ENCODE measurements at regions not wholly inside any gene's neighbourhood (a gene's known extent, or its start where the extent isn't known, plus 50 kb on each side); places are given as distances from the start of the nearest gene placed in this dataset.

DNA sequence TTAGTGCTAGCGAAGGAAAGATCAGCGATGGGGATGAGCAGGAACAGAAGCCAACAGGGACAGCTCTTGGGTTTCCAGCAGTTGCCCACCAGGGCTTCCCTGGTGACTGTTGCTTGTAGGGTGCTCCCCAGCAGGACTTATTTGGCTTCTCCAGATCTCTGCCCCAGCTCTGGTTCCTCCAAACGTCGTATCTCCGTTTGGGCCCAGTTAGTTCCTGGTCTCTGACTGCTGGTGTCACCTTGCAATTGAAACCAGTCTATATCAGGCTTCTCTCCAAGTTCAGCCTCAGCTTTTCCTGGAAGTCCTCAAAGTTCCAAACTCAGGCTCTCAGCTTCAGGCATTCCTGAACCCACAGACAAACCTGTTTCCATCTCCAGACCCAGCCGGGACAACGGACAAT lies 70.8 kb upstream of the NXT1 start:
- Histone ChIP-seq H3K9me1 (ENCODE audit: control insufficient read depth, extremely low read depth, insufficient read depth, low read length) (no peaks in the 10 kb centered on the region), H3K79me2 (ENCODE audit: control insufficient read depth, insufficient read depth, low read length) (no peaks in the 10 kb centered on the region), H3K36me3 (ENCODE audit: control insufficient read depth in 2 of 2, extremely low read depth in 1 of 2, insufficient read depth in 2 of 2, low read length in 2 of 2) (no peaks in the 10 kb centered on the region), H4K20me1 (ENCODE audit: control insufficient read depth, extremely low read depth, insufficient read depth, low read length) (no peaks in the 10 kb centered on the region), H3K4me3 (ENCODE audit: control insufficient read depth in 2 of 3, extremely low read depth in 1 of 3, insufficient read depth in 2 of 3, low read depth in 1 of 3, low read length in 3 of 3) (no peak overlapping the region), H3K9me3 (ENCODE audit: control insufficient read depth, low read depth, low read length) (no peaks in the 10 kb centered on the region), H3K27me3 (ENCODE audit: control insufficient read depth, extremely low read depth, insufficient read depth, low read length) (no peaks in the 10 kb centered on the region), H3K4me1 (ENCODE audit: control insufficient read depth, extremely low read depth, insufficient read depth, low read length) (no peaks in the 10 kb centered on the region), H3K4me2 (ENCODE audit: control insufficient read depth, extremely low read depth, insufficient read depth, low read depth, low read length) (no peak overlapping the region), H2AFZ (ENCODE audit: control insufficient read depth, low read length) (no peak overlapping the region), H3K27ac (ENCODE audit: control insufficient read depth, insufficient read depth, low read length) (no peak overlapping the region), H3K9ac (ENCODE audit: control insufficient read depth, extremely low read depth, insufficient read depth, low read length) (no peak overlapping the region)
- dilution Hi-C loops (cut with MboI; ENCODE audit: extremely low pct_ligation_motif_present, low sequenced_read_pairs) = no loop called here
- DNase-seq (ENCODE audit: low read depth, low spot score) (no peak), FAIRE-seq (no peak)
- TF ChIP-seq, protein P1, sequence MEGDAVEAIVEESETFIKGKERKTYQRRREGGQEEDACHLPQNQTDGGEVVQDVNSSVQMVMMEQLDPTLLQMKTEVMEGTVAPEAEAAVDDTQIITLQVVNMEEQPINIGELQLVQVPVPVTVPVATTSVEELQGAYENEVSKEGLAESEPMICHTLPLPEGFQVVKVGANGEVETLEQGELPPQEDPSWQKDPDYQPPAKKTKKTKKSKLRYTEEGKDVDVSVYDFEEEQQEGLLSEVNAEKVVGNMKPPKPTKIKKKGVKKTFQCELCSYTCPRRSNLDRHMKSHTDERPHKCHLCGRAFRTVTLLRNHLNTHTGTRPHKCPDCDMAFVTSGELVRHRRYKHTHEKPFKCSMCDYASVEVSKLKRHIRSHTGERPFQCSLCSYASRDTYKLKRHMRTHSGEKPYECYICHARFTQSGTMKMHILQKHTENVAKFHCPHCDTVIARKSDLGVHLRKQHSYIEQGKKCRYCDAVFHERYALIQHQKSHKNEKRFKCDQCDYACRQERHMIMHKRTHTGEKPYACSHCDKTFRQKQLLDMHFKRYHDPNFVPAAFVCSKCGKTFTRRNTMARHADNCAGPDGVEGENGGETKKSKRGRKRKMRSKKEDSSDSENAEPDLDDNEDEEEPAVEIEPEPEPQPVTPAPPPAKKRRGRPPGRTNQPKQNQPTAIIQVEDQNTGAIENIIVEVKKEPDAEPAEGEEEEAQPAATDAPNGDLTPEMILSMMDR (optimal IDR thresholded peaks at IDR 0.05 in 1 of 3, IDR thresholded peaks at IDR 0.05 in 1 of 3, conservative IDR thresholded peaks at IDR 0.05 in 1 of 3; ENCODE audit: extremely low read depth in 1 of 3, insufficient read depth in 2 of 3, low read length in 3 of 3) = no peak
- no peak for TF ChIP-seq EZH2 (IDR thresholded peaks at IDR 0.05; ENCODE audit: low read length)

DNA sequence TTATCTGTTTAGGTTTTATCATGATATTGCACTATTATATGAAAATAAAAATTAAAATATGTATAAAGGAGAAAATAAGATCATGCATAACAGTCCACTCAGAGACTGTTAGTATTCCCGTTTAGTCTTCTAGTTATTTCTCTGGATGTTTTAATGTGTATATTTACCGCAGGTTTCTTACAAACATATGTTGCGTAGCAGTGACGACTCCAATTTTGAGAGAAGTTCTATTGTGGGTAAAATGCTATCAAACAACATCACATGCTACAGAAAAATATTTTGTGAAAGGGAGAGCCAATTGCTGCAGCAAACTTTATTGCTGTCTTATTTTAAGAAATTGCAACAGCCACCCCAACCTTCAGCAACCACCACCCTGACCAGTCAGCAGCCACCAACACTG lies 72.4 kb upstream of the NXT1 start:
- Histone ChIP-seq H3K27ac (ENCODE audit: control insufficient read depth, insufficient read depth, low read length) (no peak overlapping the region), H3K4me2 (ENCODE audit: control insufficient read depth, extremely low read depth, insufficient read depth, low read depth, low read length) (no peak overlapping the region), H2AFZ (ENCODE audit: control insufficient read depth, low read length) (no peak overlapping the region), H3K9me1 (ENCODE audit: control insufficient read depth, extremely low read depth, insufficient read depth, low read length) (no peaks in the 10 kb centered on the region), H4K20me1 (ENCODE audit: control insufficient read depth, extremely low read depth, insufficient read depth, low read length) (no peaks in the 10 kb centered on the region), H3K9ac (ENCODE audit: control insufficient read depth, extremely low read depth, insufficient read depth, low read length) (no peak overlapping the region), H3K4me3 (ENCODE audit: control insufficient read depth in 2 of 3, extremely low read depth in 1 of 3, insufficient read depth in 2 of 3, low read depth in 1 of 3, low read length in 3 of 3) (no peak overlapping the region), H3K79me2 (ENCODE audit: control insufficient read depth, insufficient read depth, low read length) (no peaks in the 10 kb centered on the region), H3K36me3 (ENCODE audit: control insufficient read depth in 2 of 2, extremely low read depth in 1 of 2, insufficient read depth in 2 of 2, low read length in 2 of 2) (no peaks in the 10 kb centered on the region), H3K4me1 (ENCODE audit: control insufficient read depth, extremely low read depth, insufficient read depth, low read length) (no peaks in the 10 kb centered on the region), H3K9me3 (ENCODE audit: control insufficient read depth, low read depth, low read length) (no peaks in the 10 kb centered on the region), H3K27me3 (ENCODE audit: control insufficient read depth, extremely low read depth, insufficient read depth, low read length) (no peaks in the 10 kb centered on the region)
- no peak for TF ChIP-seq EZH2 (IDR thresholded peaks at IDR 0.05; ENCODE audit: low read length)
- TF ChIP-seq, protein P1 (optimal IDR thresholded peaks at IDR 0.05 in 1 of 3, IDR thresholded peaks at IDR 0.05 in 1 of 3, conservative IDR thresholded peaks at IDR 0.05 in 1 of 3; ENCODE audit: extremely low read depth in 1 of 3, insufficient read depth in 2 of 3, low read length in 3 of 3) = no peak
- DNase-seq (ENCODE audit: low read depth, low spot score) = no peak
- dilution Hi-C loops (cut with MboI; ENCODE audit: extremely low pct_ligation_motif_present, low sequenced_read_pairs) = no loop called here
- FAIRE-seq = no peak

All from keratinocyte (primary cell).